ENCODE measurements at regions not wholly inside any gene's neighbourhood (a gene's known extent, or its start where the extent isn't known, plus 50 kb on each side); places are given as distances from the start of the nearest gene placed in this dataset.
"Not testable (repeated sequence)": the region's sequence is repeated elsewhere in the genome, so short reads cannot be mapped to it uniquely, and the experiment has no call there.

- no peak for DNase-seq (ENCODE audit: low read depth)
Measured at GRCh38 chr2:142575561-142575960, 301.9 kb upstream of the KYNU start.

- no peak for DNase-seq (ENCODE audit: low read depth)
Measured at GRCh38 chr2:142574388-142574787, 303.1 kb upstream of the KYNU start.

GRCh38 chr2:142572346-142573132, 304.9 kb upstream of the KYNU start:
- DNase-seq (ENCODE audit: low read depth): no peak

- no peak for DNase-seq (ENCODE audit: low read depth)
Measured at GRCh38 chr2:142571934-142572333, 305.5 kb upstream of the KYNU start.

DNA sequence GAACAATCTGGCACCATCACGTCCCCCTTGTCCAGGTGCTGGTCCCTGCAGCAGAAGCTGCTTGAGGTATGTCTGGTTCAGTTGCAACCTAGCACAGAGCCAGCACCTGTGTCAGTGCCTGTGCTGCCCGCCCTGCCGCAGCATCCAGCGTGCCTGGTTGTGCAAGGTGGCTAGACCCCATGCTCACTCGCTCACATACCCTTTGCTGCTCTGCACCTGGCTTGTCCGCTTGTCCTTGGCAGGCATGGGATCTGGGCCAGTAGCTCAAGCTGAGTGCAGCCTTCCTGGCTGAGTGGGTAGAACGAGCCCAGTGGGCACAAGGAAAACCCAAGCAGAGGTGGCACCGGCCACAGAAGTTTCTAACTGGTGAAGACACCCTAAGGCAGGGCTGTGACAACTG, 314.6 kb upstream of the KYNU start:
- DNase-seq (ENCODE audit: low read depth): no peak

- DNase-seq (ENCODE audit: low read depth): no peak
Measured at GRCh38 chr2:142561656-142562055, 315.8 kb upstream of the KYNU start.

DNA sequence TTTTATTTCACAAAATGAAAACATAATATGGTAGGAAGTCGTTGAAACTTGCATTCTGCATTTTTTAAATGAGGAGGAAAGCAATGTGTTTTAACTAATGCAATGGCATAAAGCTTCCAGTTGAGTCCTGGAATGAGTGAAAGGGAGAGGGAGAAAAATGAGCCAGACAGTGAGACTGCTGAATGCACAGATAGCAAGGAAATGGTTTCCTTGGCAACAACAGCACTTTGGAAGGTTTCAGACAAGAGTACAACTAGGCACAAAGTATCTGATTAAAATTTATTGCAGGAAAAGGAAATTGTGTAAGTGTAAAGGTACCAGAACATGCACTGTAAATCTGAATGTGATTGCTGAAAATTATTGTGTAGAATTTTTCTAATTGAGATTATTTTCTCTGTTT, 320.1 kb upstream of the KYNU start:
- no peak for DNase-seq (ENCODE audit: low read depth)

DNA sequence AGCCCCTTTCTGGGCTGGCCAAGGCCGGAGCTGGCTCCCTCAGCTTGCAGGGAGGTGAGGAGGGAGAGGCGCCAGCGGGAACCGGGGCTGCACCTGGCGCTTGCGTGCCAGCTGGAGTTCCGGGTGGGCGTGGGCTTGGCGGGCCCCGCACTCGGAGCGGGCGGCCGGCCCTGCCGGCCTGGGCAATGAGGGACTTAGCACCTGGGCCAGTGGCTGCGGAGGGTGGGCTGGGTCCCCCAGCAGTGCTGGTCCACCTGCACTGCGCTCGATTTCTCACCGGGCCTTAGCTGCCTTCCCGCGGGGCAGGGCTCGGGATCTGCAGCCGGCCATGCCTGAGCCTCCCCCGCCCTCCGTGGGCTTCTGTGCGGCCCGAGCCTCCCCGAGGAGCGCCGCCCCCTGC, 331.5 kb upstream of the KYNU start:
- not testable (repeated sequence) for DNase-seq (ENCODE audit: low read depth)

DNA sequence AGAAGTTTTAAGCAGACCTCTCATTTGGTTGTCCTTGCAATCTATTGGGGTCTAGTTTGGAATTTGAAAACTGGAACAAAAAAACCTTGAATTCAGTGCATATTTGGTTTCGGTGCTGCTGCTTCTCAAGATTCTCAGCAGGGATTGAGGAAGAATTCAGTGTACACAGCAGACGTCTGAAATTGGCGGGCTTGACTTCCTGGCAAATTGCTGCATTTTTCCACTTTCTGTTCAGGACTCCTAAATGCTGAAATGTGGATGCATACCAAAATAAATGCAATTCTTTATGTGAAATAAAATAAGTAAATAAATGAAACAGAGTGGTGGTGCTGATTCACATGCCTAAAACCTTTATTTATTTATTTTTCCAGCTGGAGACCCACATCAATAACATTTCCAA, 332.4 kb upstream of the KYNU start:
- no peak for DNase-seq (ENCODE audit: low read depth)

DNA sequence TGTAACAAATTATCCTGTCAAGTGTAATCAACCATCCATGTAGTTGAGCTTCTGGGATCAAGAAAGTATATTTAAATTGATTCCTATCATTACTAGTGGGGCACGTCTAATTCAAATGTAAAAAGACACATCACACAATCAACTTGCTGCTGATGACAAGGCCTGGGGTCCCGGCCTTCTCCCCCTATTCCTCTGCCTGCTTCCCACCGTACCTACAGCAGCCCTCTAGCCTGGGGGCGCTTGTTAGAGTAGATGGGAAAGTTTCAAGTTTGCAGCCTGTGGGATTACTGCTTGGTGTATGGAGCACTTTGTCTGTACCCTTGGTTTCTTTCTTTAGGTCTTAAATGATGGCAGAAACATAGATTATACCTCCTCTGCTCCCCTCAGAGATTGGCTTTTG, 333.3 kb upstream of the KYNU start:
- DNase-seq (ENCODE audit: low read depth): no peak

- DNase-seq (ENCODE audit: low read depth): no peak
Measured at GRCh38 chr2:142542431-142542910, 335.0 kb upstream of the KYNU start.

- DNase-seq (ENCODE audit: low read depth): no peak
Measured at GRCh38 chr2:142536966-142537365, 340.5 kb upstream of the KYNU start.

DNA sequence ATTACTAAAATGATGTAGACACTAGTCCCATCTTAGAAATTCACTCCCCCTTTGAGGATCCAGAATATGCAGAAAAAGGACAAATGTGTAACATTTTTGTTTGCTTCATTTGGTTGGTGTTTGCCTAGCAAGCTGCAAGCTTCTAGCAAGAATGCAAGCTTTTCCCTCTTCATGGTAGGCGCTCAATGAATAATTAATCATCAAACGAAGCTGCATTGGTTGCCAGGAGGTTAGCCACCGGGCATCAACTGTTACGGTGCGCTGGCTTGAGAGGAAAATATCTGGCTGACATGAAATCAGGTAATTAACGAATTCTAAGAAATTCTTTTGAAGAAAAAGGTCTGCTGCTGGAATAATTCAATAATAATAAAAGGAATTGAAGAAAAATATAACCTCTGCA, 341.0 kb upstream of the KYNU start:
- DNase-seq (ENCODE audit: low read depth): no peak

DNA sequence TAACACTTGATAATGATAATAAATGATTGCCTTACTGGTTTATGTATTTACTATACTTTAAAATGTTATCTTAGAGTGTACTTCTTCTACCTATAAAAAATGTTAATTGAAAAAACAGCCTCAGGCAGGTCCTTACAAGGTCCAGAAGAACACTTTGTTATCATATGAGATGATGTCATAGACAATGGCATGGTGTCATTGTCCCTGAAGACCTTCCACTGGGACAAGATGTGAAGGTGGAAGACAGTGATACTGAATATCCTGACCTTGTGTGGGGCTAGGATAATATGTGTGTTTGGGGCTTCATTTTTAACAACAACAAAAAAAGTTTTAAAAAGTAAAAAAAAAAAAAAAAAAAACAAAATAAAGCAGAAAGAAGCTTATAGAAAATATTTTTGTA, 342.2 kb upstream of the KYNU start:
- no peak for DNase-seq (ENCODE audit: low read depth)

DNA sequence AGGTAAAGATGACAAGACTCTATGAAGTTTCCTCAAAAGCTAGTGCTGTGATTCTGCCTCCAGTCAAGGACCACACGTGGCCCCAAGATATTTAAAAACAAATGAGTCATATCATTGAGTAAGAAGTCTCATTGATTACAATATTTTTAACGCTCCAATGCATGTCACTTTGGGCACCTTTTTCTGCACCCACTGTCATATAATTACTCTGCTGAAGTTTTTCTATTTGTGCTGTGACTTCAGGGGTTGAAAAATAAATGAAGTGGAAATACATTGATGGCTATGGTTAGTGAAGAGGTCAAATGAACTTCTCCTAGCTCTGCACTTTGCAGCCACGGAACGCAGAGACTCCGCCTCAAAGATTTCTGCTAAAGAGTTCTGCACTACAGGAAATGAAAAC, 344.3 kb upstream of the KYNU start:
- no peak for DNase-seq (ENCODE audit: low read depth)

DNA sequence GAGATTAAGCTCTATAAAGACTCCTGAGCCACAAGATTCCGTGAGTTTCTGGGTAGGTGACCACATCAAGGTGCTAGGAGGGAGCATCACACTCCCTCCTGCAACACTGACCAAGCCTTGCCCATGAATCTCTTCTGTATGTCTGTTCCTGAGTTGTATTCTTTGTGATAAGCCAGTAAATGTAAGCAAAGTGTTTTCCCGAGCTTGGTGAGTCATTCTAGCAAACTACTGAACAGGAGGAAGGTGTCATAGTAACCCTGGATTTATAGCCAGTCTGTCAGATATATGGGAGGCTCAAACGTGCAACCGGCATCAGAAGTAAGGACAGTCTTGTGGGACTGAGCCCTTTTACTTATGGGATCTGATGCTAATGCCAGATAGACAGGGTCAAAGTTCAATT, 346.1 kb upstream of the KYNU start:
- DNase-seq (ENCODE audit: low read depth): no peak

- no peak for DNase-seq (ENCODE audit: low read depth)
Measured at GRCh38 chr2:142525720-142526119, 351.7 kb upstream of the KYNU start.

DNA sequence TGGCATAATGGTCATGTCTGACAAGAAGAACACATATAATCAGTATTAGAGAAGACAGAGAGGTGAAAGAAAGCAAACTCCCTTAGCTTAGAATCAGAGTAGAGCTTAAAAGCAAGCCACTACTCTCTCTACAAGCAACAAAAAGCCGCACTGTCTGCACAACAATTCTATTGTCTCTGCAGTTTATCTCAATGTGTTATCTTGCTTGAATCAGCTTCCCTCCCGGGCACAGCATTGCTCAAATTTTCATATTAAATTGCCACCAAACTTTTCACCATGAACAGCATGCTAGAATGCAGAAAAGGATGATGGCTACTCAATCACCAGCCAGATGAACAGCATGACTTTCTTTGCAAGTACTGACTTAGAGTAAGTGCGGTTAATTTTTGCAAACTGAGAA, 356.0 kb upstream of the KYNU start:
- DNase-seq (ENCODE audit: low read depth): no peak

- DNase-seq (ENCODE audit: low read depth): no peak
Measured at GRCh38 chr2:142515493-142515892, 362.0 kb upstream of the KYNU start.

- no peak for DNase-seq (ENCODE audit: low read depth)
Measured at GRCh38 chr2:142509401-142509800, 368.1 kb upstream of the KYNU start.

DNA sequence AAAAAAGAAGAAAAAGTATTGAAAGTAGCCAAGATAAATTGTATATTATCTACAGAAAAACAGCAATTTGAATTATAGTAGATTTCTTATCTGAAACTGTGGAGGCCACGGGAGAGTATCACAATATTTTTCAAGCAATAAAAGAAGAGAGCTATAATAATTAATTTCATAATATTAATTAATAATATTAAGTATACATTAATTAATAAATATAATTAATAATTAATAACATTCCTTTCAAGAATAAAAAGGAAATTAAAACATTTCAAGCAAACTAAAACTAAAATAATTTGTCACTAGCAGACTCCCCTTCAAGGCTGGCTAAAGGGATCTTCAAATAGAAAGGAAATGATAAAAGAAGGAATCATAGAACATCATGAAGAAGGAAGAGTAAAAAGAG, 372.7 kb upstream of the KYNU start:
- DNase-seq (ENCODE audit: low read depth): no peak

- no peak for DNase-seq (ENCODE audit: low read depth)
Measured at GRCh38 chr2:142502402-142502801, 371.6 kb upstream of the LRP1B start.

- no peak for DNase-seq (ENCODE audit: low read depth)
Measured at GRCh38 chr2:142495141-142495540, 364.3 kb upstream of the LRP1B start.

GRCh38 chr2:142489631-142490030, 358.8 kb upstream of the LRP1B start:
- not testable (repeated sequence) for DNase-seq (ENCODE audit: low read depth)
